ENCODE measurements at regions not wholly inside any gene's neighbourhood (a gene's known extent, or its start where the extent isn't known, plus 50 kb on each side); places are given as distances from the start of the nearest gene placed in this dataset.

DNA sequence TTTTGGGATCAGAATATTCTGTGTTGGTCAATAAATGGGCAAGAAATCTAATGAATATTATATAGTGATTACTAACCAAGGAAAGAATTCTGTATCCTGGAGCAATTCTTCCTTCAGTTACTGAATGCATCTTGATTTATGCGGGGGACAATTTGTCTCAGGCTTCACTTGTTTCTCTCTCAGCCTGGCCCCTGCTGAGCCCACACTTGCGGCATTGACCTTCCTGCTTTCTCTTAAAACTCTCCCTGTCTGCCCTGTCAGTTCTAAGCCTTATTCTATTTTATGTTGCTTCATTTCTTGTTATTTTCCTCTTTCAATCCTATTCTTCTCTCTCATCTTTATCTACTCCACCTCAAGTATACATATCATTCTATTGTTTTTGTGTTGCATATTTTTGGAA, 122.1 kb upstream of the TPK1 start:
- DNase-seq (ENCODE audit: low read depth): no peak
- Histone ChIP-seq H3K27me3 (ENCODE audit: control insufficient read depth, insufficient read depth, low read length) (no peaks in the 10 kb centered on the region), H3K36me3 (ENCODE audit: control insufficient read depth, insufficient read depth, low read length) (no peaks in the 10 kb centered on the region), H3K4me3 (ENCODE audit: low read depth, low read length) (no peak overlapping the region)
- TF ChIP-seq, protein P1, sequence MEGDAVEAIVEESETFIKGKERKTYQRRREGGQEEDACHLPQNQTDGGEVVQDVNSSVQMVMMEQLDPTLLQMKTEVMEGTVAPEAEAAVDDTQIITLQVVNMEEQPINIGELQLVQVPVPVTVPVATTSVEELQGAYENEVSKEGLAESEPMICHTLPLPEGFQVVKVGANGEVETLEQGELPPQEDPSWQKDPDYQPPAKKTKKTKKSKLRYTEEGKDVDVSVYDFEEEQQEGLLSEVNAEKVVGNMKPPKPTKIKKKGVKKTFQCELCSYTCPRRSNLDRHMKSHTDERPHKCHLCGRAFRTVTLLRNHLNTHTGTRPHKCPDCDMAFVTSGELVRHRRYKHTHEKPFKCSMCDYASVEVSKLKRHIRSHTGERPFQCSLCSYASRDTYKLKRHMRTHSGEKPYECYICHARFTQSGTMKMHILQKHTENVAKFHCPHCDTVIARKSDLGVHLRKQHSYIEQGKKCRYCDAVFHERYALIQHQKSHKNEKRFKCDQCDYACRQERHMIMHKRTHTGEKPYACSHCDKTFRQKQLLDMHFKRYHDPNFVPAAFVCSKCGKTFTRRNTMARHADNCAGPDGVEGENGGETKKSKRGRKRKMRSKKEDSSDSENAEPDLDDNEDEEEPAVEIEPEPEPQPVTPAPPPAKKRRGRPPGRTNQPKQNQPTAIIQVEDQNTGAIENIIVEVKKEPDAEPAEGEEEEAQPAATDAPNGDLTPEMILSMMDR (IDR thresholded peaks at IDR 0.05; ENCODE audit: insufficient read depth, low read length, poor library complexity, severe bottlenecking): no peak

DNA sequence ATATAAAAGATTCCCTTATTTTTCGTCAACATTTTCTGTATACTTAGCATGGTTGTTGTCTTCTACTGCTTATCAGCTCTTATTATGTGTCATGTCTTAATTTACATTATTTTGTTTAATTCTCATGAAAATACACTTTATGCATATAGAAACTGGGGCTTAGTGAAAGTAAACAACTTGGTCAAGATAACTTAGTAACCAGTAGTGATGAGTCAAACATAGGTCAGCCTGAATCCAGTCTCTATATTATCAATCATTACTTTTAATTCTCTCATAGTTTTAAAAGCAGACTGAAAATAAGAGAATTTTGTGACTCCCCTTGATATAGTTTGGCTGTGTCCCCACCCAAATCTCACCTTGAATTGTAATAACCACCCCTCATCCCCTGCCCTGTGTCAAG, 119.6 kb upstream of the TPK1 start:
- Histone ChIP-seq H3K27me3 (ENCODE audit: control insufficient read depth, insufficient read depth, low read length) (no peaks in the 10 kb centered on the region), H3K4me3 (ENCODE audit: low read depth, low read length) (no peak overlapping the region), H3K36me3 (ENCODE audit: control insufficient read depth, insufficient read depth, low read length) (no peaks in the 10 kb centered on the region)
- DNase-seq (ENCODE audit: low read depth): no peak
- TF ChIP-seq, protein P1 (IDR thresholded peaks at IDR 0.05; ENCODE audit: insufficient read depth, low read length, poor library complexity, severe bottlenecking): no peak

DNA sequence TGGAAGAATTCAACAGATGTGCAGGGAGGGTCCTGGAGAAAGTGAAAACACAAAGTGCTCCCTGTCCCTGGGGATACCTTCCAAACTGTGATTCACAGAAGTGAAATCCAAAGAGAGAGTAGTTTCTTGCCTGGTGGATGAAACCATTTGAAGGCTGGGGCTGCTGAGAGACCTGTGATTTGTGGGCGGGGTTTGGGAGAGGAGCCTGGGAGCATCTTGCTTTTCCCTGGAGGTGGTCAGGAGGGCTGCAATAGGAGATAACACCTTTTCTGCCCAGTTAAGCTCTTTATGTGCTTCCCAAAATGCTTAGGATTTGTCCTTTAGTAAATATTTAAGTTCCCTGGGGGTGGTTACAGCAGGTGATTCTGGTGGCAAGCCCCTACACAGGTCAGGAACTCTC, 105.3 kb upstream of the TPK1 start:
- Histone ChIP-seq H3K4me3 (ENCODE audit: low read depth, low read length) (no peak overlapping the region), H3K27me3 (ENCODE audit: control insufficient read depth, insufficient read depth, low read length) (no peaks in the 10 kb centered on the region), H3K36me3 (ENCODE audit: control insufficient read depth, insufficient read depth, low read length) (no peaks in the 10 kb centered on the region)
- DNase-seq (ENCODE audit: low read depth): no peak
- TF ChIP-seq, protein P1 (IDR thresholded peaks at IDR 0.05; ENCODE audit: insufficient read depth, low read length, poor library complexity, severe bottlenecking): no peak

DNA sequence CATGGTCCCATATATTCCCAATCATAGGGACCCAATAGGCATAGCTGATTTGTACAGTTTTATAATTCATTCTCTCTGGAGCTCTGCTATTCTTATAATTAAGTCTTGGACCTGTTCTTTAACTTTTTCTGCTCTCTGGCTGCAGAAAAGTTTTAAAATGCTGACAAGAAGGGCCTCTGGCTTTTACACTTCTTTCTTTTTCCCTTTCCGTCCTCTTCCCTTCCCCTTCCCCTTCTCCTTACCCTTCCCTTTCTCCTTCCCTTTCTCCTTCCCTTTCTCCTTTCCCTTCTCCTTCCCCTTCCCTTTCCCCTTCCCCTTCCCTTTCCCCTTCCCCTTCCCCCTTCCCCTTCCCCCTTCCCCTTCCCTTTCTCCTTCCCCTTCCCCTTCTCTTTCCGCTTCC, 101.3 kb upstream of the TPK1 start:
- Histone ChIP-seq H3K4me3 (ENCODE audit: low read depth, low read length) (no peak overlapping the region), H3K36me3 (ENCODE audit: control insufficient read depth, insufficient read depth, low read length) (no peaks in the 10 kb centered on the region), H3K27me3 (ENCODE audit: control insufficient read depth, insufficient read depth, low read length) (no peaks in the 10 kb centered on the region)
- DNase-seq (ENCODE audit: low read depth): no peak
- TF ChIP-seq, protein P1 (IDR thresholded peaks at IDR 0.05; ENCODE audit: insufficient read depth, low read length, poor library complexity, severe bottlenecking): no peak

DNA sequence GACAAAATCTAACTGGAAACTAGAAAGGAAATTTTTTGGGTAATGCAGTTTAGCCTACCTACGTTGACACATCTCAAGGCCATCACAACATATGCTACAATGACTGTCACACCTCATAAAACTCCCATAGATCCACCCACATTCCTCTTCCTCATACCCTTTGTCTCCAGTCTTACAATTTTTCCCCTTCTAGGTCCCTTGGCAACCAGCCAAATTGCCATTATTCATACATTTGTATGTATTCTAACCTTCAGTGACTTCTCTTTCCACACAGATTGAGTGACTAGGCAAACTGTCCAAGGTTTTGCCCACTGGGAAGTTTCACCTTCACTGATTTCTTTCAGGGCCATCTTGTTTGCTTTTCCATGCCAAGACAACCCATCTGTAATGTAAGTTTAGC, 100.5 kb upstream of the TPK1 start:
- TF ChIP-seq, protein P1 (IDR thresholded peaks at IDR 0.05; ENCODE audit: insufficient read depth, low read length, poor library complexity, severe bottlenecking): no peak
- DNase-seq (ENCODE audit: low read depth): no peak
- Histone ChIP-seq H3K36me3 (ENCODE audit: control insufficient read depth, insufficient read depth, low read length) (no peaks in the 10 kb centered on the region), H3K4me3 (ENCODE audit: low read depth, low read length) (no peak overlapping the region), H3K27me3 (ENCODE audit: control insufficient read depth, insufficient read depth, low read length) (no peaks in the 10 kb centered on the region)

DNA sequence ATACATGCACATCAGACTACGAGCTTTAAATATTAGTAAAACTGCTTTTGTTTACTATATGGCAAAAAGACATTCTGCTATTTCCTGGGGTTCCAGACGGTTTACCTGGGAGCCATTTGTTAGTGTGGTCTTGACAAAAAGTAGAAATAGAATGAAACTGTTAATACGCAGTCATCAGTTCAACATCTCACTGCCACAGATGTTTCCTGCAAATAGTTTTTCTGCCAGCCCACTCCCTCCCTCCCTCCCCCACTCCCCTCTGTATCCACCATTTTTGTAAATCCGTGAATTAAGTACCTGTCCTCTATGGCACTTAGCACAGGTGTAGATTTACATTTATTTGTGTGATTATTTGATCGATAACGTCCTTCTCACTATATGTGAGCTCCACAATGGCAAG, 74.6 kb upstream of the TPK1 start:
- no peak overlapping the region for H3K4me3 ChIP-seq (ENCODE audit: low read depth, low read length)
- TF ChIP-seq, protein P1 (IDR thresholded peaks at IDR 0.05; ENCODE audit: insufficient read depth, low read length, poor library complexity, severe bottlenecking): no peak

More for the DNA sequence above, 74.6 kb upstream of the TPK1 start:
- DNase-seq (ENCODE audit: low read depth): no peak
- H3K27me3 ChIP-seq (ENCODE audit: control insufficient read depth, insufficient read depth, low read length): no peaks in the 10 kb centered on the region
- H3K36me3 ChIP-seq (ENCODE audit: control insufficient read depth, insufficient read depth, low read length): no peaks in the 10 kb centered on the region
